ENCODE measurements at regions not wholly inside any gene's neighbourhood (a gene's known extent, or its start where the extent isn't known, plus 50 kb on each side); places are given as distances from the start of the nearest gene placed in this dataset.

- Histone ChIP-seq H3K36me3 (no peaks in the 10 kb centered on the region), H3K9me3 (no peaks in the 10 kb centered on the region), H3K27me3 (no peaks in the 10 kb centered on the region), H3K4me3 (no peak overlapping the region), H3K27ac (no peak overlapping the region), H3K4me1 (ENCODE audit: insufficient read depth) (no peaks in the 10 kb centered on the region)
- no peak for DNase-seq
- WGBS, 3 donors: 65 to 88% (median 84%) methylated on average over 2 of the region's 2 CpGs
- intact Hi-C loops (cut with DNase I): no loop called here
- TF ChIP-seq POLR2A (IDR thresholded peaks at IDR 0.05) (no peak), CTCF (IDR thresholded peaks at IDR 0.05) (no peak), EP300 (IDR thresholded peaks at IDR 0.05) (no peak)
Observed at GRCh38 chr2:122172812-122173211, 417.4 kb downstream of the TSN start.

- Histone ChIP-seq H3K4me3 (no peak overlapping the region), H3K36me3 (no peaks in the 10 kb centered on the region), H3K9me3 (no peaks in the 10 kb centered on the region), H3K4me1 (ENCODE audit: insufficient read depth) (no peaks in the 10 kb centered on the region), H3K27ac (no peak overlapping the region), H3K27me3 (no peaks in the 10 kb centered on the region)
- TF ChIP-seq EP300 (IDR thresholded peaks at IDR 0.05): no peak
- TF ChIP-seq CTCF (IDR thresholded peaks at IDR 0.05): no peak
- TF ChIP-seq POLR2A (IDR thresholded peaks at IDR 0.05): no peak
- DNase-seq: no peak
- 71 to 80% (median 72%) methylated on average over 6 of the region's 6 CpGs for WGBS, 3 donors
- intact Hi-C loops (cut with DNase I): no loop called here
Observed at GRCh38 chr2:122174061-122174460, 418.6 kb downstream of the TSN start.

- 82 to 86% (median 85%) methylated on average over 6 of the region's 6 CpGs for WGBS, 3 donors
Observed at GRCh38 chr2:122179492-122180165, 424.2 kb downstream of the TSN start.

GRCh38 chr2:122180972-122181371 is 425.5 kb downstream of the TSN start:
- TF ChIP-seq CTCF (IDR thresholded peaks at IDR 0.05) (no peak), POLR2A (IDR thresholded peaks at IDR 0.05) (no peak), EP300 (IDR thresholded peaks at IDR 0.05) (no peak)
- H3K4me3 ChIP-seq: no peak overlapping the region
- H3K9me3 ChIP-seq: no peaks in the 10 kb centered on the region
- intact Hi-C loops (cut with DNase I): no loop called here
- no peaks in the 10 kb centered on the region for H3K36me3 ChIP-seq
- 92 to 94% (median 93%) methylated on average over 1 of the region's 1 CpG for WGBS, 3 donors
- no peak for DNase-seq
- no peak overlapping the region for H3K27ac ChIP-seq
- H3K27me3 ChIP-seq: no peaks in the 10 kb centered on the region
- H3K4me1 ChIP-seq (ENCODE audit: insufficient read depth): no peaks in the 10 kb centered on the region

More at GRCh38 chr2:122179492-122180165, 424.2 kb downstream of the TSN start:
- no peaks in the 10 kb centered on the region for H3K4me1 ChIP-seq (ENCODE audit: insufficient read depth)
- no peak overlapping the region for H3K4me3 ChIP-seq
- DNase-seq: no peak
- H3K27me3 ChIP-seq: no peaks in the 10 kb centered on the region
- no peaks in the 10 kb centered on the region for H3K9me3 ChIP-seq
- no peak overlapping the region for H3K27ac ChIP-seq
- TF ChIP-seq POLR2A (IDR thresholded peaks at IDR 0.05) (no peak), CTCF (IDR thresholded peaks at IDR 0.05) (no peak), EP300 (IDR thresholded peaks at IDR 0.05) (no peak)
- intact Hi-C loops (cut with DNase I): no loop called here
- H3K36me3 ChIP-seq: no peaks in the 10 kb centered on the region

Data from ovary (tissue), 7 donors.